ENCODE measurements at regions not wholly inside any gene's neighbourhood (a gene's known extent, or its start where the extent isn't known, plus 50 kb on each side); places are given as distances from the start of the nearest gene placed in this dataset.

GRCh38 chr1:38118976-38119375 lies 72.4 kb upstream of the POU3F1 start:
- no peak for DNase-seq (ENCODE audit: extremely low read depth, low read depth)
- H3K4me3 ChIP-seq (replicated peaks; ENCODE audit: low read depth, low read length): no peak overlapping the region
- TF ChIP-seq CTCF (IDR thresholded peaks at IDR 0.05; ENCODE audit: low read depth, low read length, missing control alignments): no peak

- no peak for TF ChIP-seq CTCF (IDR thresholded peaks at IDR 0.05; ENCODE audit: low read depth, low read length, missing control alignments)
- DNase-seq (ENCODE audit: extremely low read depth, low read depth): no peak
- H3K4me3 ChIP-seq (replicated peaks; ENCODE audit: low read depth, low read length): no peak overlapping the region
Measured at GRCh38 chr1:38117444-38117887, 70.9 kb upstream of the POU3F1 start.

- no peak for DNase-seq (ENCODE audit: extremely low read depth, low read depth)
- H3K4me3 ChIP-seq (replicated peaks; ENCODE audit: low read depth, low read length): no peak overlapping the region
- no peak for TF ChIP-seq CTCF (IDR thresholded peaks at IDR 0.05; ENCODE audit: low read depth, low read length, missing control alignments)
Measured at GRCh38 chr1:38115682-38116202, 69.1 kb upstream of the POU3F1 start.

GRCh38 chr1:38115226-38115625 lies 68.6 kb upstream of the POU3F1 start:
- DNase-seq (ENCODE audit: extremely low read depth, low read depth): no peak
- no peak overlapping the region for H3K4me3 ChIP-seq (replicated peaks; ENCODE audit: low read depth, low read length)
- no peak for TF ChIP-seq CTCF (IDR thresholded peaks at IDR 0.05; ENCODE audit: low read depth, low read length, missing control alignments)

- H3K4me3 ChIP-seq (replicated peaks; ENCODE audit: low read depth, low read length): no peak overlapping the region
- TF ChIP-seq CTCF (IDR thresholded peaks at IDR 0.05; ENCODE audit: low read depth, low read length, missing control alignments): no peak
- DNase-seq (ENCODE audit: extremely low read depth, low read depth): no peak
Measured at GRCh38 chr1:38114241-38115026, 67.8 kb upstream of the POU3F1 start.

- DNase-seq (ENCODE audit: extremely low read depth, low read depth): no peak
- TF ChIP-seq CTCF (IDR thresholded peaks at IDR 0.05; ENCODE audit: low read depth, low read length, missing control alignments): no peak
- H3K4me3 ChIP-seq (replicated peaks; ENCODE audit: low read depth, low read length): no peak overlapping the region
Measured at GRCh38 chr1:38113159-38113666, 66.6 kb upstream of the POU3F1 start.
